Tibial nerve (tissue), 3 donors: ENCODE measurements at regions not wholly inside any gene's neighbourhood (a gene's known extent, or its start where the extent isn't known, plus 50 kb on each side); places are given as distances from the start of the nearest gene placed in this dataset.
"Not testable (repeated sequence)": the region's sequence is repeated elsewhere in the genome, so short reads cannot be mapped to it uniquely, and the experiment has no call there.

Experiments
- POLR2A ChIP-seq, 2 donors: fragments of 450-650 bp; IDR thresholded peaks; one replicate each; pipeline ENCODE4 v1.6.1; 2017; ENCODE audit warnings: antibody characterized with exemption in 2 of 2, mild to moderate bottlenecking in 2 of 2, moderate library complexity in 2 of 2
- TF ChIP-seq, protein P1 (sequence below), 5 experiments: fragments of 200-600 bp in 3 of 5; fragments of 450-650 bp in 2 of 5; sonication (generic) in 3 of 5; IDR thresholded peaks; one replicate each; pipeline ENCODE4 v1.5.1; 2016 to 2019; ENCODE audit warnings: antibody characterized with exemption in 5 of 5, mild to moderate bottlenecking in 3 of 5, moderate library complexity in 2 of 5

DNA sequence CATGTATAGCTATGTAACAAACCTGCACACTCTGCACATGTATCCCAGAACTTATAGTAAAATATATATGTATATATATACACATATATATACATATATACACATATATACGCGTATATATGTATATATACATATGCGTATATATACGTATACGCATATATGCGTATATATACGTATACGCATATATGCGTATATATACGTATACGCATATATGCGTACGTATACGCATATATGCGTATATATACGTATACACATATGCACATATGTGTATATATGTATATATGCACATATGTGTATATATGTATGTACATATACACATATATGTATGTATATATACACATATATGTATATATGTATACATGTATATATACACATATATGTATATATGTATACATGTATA is 57.1 kb upstream of the VSIG4 start:
- TF ChIP-seq, protein P1, sequence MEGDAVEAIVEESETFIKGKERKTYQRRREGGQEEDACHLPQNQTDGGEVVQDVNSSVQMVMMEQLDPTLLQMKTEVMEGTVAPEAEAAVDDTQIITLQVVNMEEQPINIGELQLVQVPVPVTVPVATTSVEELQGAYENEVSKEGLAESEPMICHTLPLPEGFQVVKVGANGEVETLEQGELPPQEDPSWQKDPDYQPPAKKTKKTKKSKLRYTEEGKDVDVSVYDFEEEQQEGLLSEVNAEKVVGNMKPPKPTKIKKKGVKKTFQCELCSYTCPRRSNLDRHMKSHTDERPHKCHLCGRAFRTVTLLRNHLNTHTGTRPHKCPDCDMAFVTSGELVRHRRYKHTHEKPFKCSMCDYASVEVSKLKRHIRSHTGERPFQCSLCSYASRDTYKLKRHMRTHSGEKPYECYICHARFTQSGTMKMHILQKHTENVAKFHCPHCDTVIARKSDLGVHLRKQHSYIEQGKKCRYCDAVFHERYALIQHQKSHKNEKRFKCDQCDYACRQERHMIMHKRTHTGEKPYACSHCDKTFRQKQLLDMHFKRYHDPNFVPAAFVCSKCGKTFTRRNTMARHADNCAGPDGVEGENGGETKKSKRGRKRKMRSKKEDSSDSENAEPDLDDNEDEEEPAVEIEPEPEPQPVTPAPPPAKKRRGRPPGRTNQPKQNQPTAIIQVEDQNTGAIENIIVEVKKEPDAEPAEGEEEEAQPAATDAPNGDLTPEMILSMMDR (IDR thresholded peaks at IDR 0.05): not testable (repeated sequence)
- not testable (repeated sequence) for TF ChIP-seq POLR2A (IDR thresholded peaks at IDR 0.05)
